HG03469 (cell line): ENCODE measurements at regions not wholly inside any gene's neighbourhood (a gene's known extent, or its start where the extent isn't known, plus 50 kb on each side); places are given as distances from the start of the nearest gene placed in this dataset.
"Not testable (repeated sequence)": the region's sequence is repeated elsewhere in the genome, so short reads cannot be mapped to it uniquely, and the experiment has no call there.

Experiments used
- ATAC-seq: cut with Tn5 transposase; IDR thresholded peaks from one replicate; pipeline ENCODE4 v1.9.1; 2021; ENCODE audit warnings: mild to moderate bottlenecking, moderate library complexity, moderate number of reproducible peaks; ENCODE audit not compliant: unreplicated experiment

DNA sequence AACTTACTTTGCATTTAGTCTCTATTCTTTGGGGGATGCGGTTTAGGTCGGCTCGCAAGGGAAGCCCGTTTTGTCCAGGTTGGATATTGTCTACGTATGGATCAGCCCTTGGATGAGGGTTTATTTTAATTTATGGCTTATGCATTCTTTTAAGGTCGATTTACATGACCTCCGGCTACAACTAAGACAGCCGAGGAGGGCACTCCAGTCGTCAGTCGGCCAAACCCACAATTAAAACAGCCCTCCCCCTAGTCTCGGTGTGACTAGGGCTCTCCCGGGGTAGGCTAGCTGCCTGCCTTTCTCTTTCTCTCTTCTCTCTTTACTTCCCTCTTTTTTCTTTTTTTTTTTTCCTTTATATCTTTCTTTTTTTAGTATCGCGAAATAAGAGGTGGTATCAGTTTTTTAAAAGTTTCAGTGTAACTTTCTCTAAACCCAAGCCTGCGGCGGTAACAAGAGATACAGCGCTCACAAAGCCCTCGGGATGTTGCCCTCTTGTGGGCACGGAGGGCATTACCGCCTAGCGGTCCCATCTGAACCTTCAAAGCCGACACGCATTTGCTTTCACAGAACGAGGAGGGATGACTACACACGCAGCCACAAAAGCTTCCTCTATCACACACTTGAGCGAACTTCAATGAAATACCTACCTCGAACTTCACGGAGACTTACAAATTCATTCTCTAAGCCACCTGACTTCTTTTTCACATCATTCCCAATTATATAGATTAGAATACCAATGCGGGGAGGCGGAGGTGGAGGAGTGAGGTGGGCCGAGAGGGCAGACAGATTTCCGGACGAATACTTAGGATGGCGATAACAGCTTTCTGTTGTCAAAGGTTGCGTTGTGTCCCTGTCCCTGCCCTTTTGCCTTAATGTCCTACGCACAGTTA is 132.3 kb upstream of the C11orf58 start:
- peak; percentile 83 for ATAC-seq

- ATAC-seq = no peak
These were observed 133.0 kb upstream of the C11orf58 start for GRCh38 chr11:16605389-16605893.

DNA sequence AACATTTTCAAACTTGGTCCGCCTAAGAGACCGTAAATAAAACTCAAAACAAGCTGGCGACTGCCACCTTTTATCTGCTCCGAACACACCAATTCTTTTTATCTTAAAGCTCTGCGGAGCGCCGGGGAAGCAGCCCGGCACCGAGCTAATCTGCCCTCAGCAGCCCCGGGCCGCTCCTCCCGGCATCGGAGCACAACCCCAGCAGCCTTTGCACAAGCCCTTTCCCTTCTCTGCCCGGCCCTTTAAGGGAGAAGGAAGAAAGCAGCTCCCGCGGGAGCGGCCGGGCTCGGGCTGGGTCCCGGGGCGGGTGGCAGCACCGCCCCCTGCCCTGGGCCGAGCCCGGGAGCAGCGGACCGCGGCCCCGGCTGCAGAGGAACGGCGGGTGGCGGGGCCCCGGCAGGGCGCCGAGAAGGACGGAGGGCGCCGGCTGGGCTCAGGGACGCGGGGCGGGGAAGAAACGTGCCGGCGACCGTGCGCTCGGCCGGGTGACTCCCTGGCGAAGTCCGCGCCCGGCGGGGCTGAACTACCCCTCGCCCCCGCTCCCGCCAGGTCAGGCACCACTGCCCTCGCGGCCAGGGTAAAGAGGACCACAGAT is 133.6 kb upstream of the C11orf58 start:
- no peak for ATAC-seq

DNA sequence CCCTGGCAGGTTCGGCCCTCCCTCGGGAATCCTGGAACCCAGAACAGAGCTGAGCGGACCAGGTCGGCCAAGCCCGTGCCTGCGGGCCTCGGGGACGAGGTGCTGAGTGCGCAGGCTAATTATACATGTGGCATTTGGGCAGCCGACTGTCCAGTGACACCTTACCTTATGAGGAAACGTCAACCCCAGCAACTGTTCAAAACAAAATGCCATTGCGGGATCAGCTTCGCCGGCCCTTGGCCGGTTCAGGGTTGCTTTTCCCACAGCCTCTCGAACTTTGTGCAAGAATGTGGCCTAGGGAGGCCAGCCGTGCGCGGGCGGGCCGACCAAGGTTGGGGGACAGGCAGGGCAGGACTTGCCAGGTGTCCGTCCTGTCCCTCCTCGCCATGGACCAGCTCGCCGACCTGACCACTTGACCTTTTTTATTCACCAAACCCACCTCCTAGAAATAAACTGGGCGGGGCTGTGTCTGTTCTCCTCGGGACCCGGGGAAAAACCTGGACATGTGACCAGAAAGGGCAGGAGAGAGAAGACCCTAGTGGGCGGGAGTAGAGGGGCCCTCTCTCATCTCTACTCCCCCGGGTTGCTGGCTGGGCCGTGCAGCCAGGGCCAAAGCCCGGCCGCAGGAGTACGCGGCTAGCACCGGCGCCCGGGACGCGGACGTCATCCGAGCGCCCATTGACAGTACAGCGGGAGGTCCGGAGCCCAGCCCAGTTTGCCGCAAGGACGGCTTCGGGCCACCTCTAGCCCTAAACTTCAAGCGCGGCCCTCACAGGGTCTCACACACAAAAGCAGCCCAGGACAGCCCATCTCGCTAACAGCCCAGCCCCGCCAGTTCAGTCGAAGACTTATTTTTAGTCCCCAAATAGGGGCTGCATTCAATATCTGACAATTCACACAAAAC is 134.3 kb upstream of the C11orf58 start:
- ATAC-seq = no peak

- no peak for ATAC-seq
These were observed 135.2 kb upstream of the C11orf58 start for GRCh38 chr11:16603245-16603644.

GRCh38 chr11:16598906-16599305 is 139.5 kb upstream of the C11orf58 start:
- no peak for ATAC-seq

- no peak for ATAC-seq
These were observed 140.4 kb upstream of the C11orf58 start for GRCh38 chr11:16598032-16598431.

DNA sequence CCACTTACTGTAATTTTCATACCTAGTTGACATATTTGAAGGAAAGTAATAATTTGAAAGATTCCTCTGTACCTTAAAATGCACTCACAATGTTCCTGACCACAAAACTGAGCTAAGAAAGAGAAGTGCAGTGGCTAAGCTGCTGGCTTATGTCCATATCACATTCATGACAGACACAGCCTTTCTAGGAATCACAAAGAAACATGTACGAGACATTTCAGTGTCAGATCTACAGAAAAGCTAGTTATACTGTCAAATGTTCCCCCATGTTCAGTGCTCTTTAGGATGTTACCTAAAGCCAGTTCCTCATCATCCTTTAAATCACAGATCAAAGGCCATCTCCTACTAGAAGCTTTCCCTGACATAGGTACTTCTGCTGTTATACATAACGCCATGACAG is 142.2 kb upstream of the C11orf58 start:
- ATAC-seq = no peak

DNA sequence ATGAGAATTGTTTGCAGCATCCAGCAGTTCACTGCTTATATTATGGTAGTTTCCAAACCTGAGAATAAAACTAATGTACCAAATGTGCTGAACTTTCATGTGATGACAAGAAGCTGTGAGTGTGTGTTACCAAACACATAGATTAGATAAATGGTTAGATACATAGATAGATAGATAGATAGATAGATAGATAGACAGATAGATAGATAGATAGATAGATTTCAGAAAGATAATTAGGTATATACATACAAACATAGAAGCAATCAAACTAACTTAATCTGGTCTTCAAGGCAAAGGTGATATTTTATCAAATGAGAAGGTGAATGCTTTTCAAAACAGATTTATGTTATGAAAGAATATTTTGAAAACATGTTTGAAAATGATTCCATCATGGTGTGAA is 147.3 kb upstream of the C11orf58 start:
- ATAC-seq = no peak

GRCh38 chr11:16587670-16588069 is 150.8 kb upstream of the C11orf58 start:
- ATAC-seq = no peak

- ATAC-seq = no peak
These were observed 153.9 kb upstream of the C11orf58 start for GRCh38 chr11:16584569-16584968.

- ATAC-seq = not testable (repeated sequence)
These were observed 157.4 kb upstream of the C11orf58 start for GRCh38 chr11:16581078-16581477.

DNA sequence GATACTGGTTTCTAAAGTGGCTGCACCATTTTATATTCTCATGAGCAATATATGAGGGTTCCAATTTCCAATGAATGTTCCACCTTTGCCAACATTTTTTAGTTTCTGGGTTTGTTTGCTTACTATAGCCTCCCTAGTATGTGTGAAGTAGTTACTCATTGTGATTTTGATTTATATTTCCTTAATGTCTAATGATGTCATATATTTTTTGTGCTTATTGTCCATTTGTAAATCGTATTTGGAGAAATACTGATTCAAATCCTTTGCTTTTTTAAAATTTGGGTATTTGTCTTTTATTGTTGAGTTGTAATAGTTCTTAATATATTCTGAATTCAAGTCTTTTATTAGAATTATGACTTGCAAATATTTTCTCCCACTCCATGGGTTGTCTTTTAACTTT is 161.0 kb upstream of the C11orf58 start:
- ATAC-seq = no peak

DNA sequence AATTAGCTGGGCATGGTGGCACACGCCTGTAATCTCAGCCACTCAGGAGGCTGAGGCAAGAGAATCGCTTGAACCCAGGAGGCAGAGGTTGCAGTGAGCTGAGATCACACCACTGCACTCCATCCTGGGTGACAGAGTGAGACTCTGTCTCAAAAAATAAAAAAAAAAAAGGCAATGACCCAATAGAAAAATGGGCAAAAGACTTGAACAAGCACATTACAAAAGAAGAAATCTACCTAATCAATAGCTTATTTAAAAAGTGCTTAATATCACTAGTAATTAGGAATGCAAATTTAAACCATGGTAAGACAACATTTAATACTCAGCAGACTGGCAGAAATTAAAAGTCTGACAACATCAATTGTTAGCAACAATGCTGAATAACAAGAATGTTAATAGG is 163.6 kb upstream of the C11orf58 start:
- not testable (repeated sequence) for ATAC-seq

GRCh38 chr11:16572945-16573344 is 165.5 kb upstream of the C11orf58 start:
- no peak for ATAC-seq

- no peak for ATAC-seq
These were observed 177.3 kb upstream of the C11orf58 start for GRCh38 chr11:16561150-16561549.

GRCh38 chr11:16558494-16558893 is 180.0 kb upstream of the C11orf58 start:
- no peak for ATAC-seq

DNA sequence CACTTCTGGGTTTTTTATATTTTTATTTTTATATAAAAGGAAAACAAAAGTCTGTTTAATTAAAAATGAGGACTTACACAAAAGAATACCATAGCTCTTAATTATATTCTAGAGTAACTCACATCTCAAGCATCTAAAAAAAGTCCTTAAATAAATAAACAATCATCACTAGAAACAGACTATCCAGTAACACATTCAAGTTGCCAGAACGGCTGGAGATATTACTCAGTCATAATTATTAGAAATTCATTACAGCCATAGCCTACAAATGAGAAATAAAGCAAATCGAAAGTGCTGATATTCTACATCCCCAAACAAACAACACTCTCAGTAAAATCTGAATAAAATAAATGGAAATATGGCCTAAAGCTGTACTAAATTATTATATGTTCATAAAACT is 182.5 kb upstream of the C11orf58 start:
- no peak for ATAC-seq

DNA sequence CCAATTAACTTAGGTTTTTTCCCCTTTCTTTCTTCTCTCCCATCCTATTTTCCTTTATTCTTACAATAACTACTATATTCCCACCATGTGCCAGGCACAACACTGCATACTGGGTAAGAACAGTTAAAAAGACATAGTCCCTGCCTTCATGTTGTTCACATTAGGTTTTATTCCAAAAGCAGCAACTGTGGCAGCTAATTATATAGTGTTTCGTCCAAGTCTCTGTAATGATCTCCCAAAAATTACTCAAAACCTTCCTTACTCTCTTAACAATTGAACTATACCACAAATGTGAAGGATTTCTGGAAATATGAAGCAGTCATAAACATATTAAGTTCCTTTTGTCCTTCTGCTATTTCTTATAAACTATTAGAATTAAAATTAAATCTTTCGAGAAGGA is 184.1 kb upstream of the C11orf58 start:
- no peak for ATAC-seq

- ATAC-seq = no peak
These were observed 190.6 kb upstream of the C11orf58 start for GRCh38 chr11:16547879-16548278.

- no peak for ATAC-seq
These were observed 187.3 kb upstream of the SOX6 start for GRCh38 chr11:16543642-16544041.
